Right atrium auricular region (tissue), 2 donors: ENCODE measurements at regions not wholly inside any gene's neighbourhood (a gene's known extent, or its start where the extent isn't known, plus 50 kb on each side); places are given as distances from the start of the nearest gene placed in this dataset.

Experiments used
- DNase-seq: peaks from one replicate; pipeline ENCODE4 v3.0.0-alpha.2; 2019; ENCODE audit warnings: low spot score
- H3K27ac ChIP-seq, 2 donors: fragments of 200-600 bp; sonication (generic); 1 replicate in 1 of 2; 2 replicates in 1 of 2; pipeline ENCODE4 v1.5.1; 2016 to 2019
- H3K27me3 ChIP-seq, 2 donors: fragments of 200-600 bp; sonication (generic); one replicate each; pipeline versions ENCODE4 v1.5.1 to v1.6.0; 2017 to 2019
- H3K36me3 ChIP-seq: fragments of 200-600 bp; sonication (generic); one replicate; pipeline ENCODE4 v1.5.1; 2016
- H3K4me1 ChIP-seq, 2 donors: fragments of 200-600 bp; sonication (generic); one replicate each; pipeline versions ENCODE4 v1.5.1 to v1.6.0; 2017 to 2019
- H3K4me3 ChIP-seq, 2 donors: fragments of 200-600 bp; sonication (generic); 1 replicate in 1 of 2; 2 replicates in 1 of 2; pipeline ENCODE4 v1.5.1; 2017 to 2019; ENCODE audit warnings: mild to moderate bottlenecking in 1 of 2, moderate library complexity in 1 of 2
- H3K9me3 ChIP-seq, 2 donors: fragments of 200-600 bp; sonication (generic); one replicate each; pipeline ENCODE4 v1.5.1; 2019
- CTCF ChIP-seq, 2 donors: fragments of 200-600 bp; sonication (generic); IDR thresholded peaks; one replicate each; pipeline ENCODE4 v1.5.1; 2019; ENCODE audit warnings: antibody characterized with exemption in 2 of 2

GRCh38 chr9:109574061-109574882 is 76.2 kb upstream of the PTPN3 start:
- Histone ChIP-seq H3K9me3 (peaks cover 0 to 3% of the 10 kb centered on the region in 2 donors), H3K4me3 (no peak overlapping the region), H3K27ac (no peak overlapping the region), H3K4me1 (no peaks in the 10 kb centered on the region), H3K27me3 (no peaks in the 10 kb centered on the region), H3K36me3 (no peaks in the 10 kb centered on the region)
- peak; percentile 45 to 79 for TF ChIP-seq CTCF (IDR thresholded peaks at IDR 0.05)
- no peak for DNase-seq

GRCh38 chr9:109576762-109577161 is 78.7 kb upstream of the PTPN3 start:
- H3K27ac ChIP-seq = no peak overlapping the region
- H3K9me3 ChIP-seq = no peaks in the 10 kb centered on the region
- DNase-seq = no peak
- H3K36me3 ChIP-seq = no peaks in the 10 kb centered on the region
- no peak overlapping the region for H3K4me3 ChIP-seq
- no peak for TF ChIP-seq CTCF (IDR thresholded peaks at IDR 0.05)
- H3K27me3 ChIP-seq = no peaks in the 10 kb centered on the region
- H3K4me1 ChIP-seq = no peaks in the 10 kb centered on the region

DNA sequence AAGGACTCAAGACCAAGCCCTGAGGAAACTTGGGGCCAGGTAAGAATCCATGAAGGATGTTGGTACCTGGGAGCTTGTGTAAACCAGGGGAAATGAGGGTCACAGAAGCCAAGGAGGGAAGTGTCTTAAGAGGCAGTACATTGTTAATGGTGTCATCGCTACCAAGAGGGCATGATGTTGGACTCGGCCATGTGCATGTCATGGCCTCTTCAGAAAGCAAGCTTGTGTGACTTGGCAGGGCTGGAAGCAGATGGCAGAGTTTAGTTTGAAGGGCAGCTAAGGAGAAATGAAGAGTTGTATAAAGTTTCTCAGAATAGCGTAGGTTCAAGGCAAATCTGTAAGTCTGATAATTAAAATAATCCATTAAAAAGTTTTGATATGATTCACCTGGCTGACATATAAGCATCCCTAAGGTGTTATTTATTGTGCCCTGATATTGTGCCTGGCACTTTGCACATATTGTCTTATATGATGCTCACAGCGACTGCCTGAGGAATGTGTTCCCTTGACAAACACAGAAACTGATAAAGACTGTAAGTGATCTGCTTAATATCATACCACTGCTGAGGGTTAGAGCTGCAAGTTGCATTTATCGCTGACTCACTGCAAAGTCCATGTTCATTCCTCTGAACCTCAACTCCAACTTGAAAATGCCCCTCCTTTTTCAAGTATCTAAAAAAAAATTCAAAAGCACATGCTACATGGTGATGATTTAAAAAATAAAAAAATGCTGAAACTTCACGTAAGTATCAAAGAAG is 81.3 kb upstream of the PTPN3 start:
- no peak overlapping the region for H3K4me3 ChIP-seq
- H3K4me1 ChIP-seq = no peaks in the 10 kb centered on the region
- no peaks in the 10 kb centered on the region for H3K27me3 ChIP-seq
- no peak for DNase-seq
- H3K36me3 ChIP-seq = no peaks in the 10 kb centered on the region
- no peak for TF ChIP-seq CTCF (IDR thresholded peaks at IDR 0.05)
- H3K9me3 ChIP-seq = no peaks in the 10 kb centered on the region
- H3K27ac ChIP-seq = peak overlapping the region in 1 of 2 donors; percentile 19

GRCh38 chr9:109582386-109582785 is 84.3 kb upstream of the PTPN3 start:
- Histone ChIP-seq H3K27me3 (no peaks in the 10 kb centered on the region), H3K36me3 (no peaks in the 10 kb centered on the region), H3K4me3 (no peak overlapping the region), H3K4me1 (peaks cover 0 to 6% of the 10 kb centered on the region in 2 donors), H3K9me3 (no peaks in the 10 kb centered on the region), H3K27ac (no peak overlapping the region)
- no peak for TF ChIP-seq CTCF (IDR thresholded peaks at IDR 0.05)
- DNase-seq = no peak

DNA sequence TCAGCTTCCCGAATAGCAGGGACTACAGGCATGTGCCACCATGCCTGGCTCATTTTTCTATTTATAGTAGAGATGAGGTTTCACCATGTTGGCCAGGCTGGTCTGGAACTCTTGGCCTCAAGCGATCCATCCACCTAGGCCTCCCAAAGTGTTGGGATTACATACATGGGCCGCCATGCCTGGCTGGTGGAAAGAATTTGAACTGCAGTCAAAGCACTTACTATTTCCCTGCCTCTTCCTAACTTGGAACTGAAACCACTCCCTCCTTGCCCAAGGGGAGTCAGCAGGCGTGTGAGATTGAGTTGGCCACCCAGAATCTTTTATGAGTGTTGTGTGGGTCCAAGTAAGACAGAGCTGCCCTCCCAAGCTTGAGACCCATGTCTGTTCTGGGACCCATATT is 86.1 kb upstream of the PTPN3 start:
- DNase-seq = no peak
- Histone ChIP-seq H3K27ac (no peak overlapping the region), H3K4me1 (peaks cover 0 to 21% of the 10 kb centered on the region in 2 donors), H3K36me3 (no peaks in the 10 kb centered on the region), H3K4me3 (no peak overlapping the region), H3K9me3 (peaks cover 0 to under 1% of the 10 kb centered on the region in 2 donors), H3K27me3 (no peaks in the 10 kb centered on the region)
- TF ChIP-seq CTCF (IDR thresholded peaks at IDR 0.05) = no peak
